ENCODE measurements at regions not wholly inside any gene's neighbourhood (a gene's known extent, or its start where the extent isn't known, plus 50 kb on each side); places are given as distances from the start of the nearest gene placed in this dataset.

DNA sequence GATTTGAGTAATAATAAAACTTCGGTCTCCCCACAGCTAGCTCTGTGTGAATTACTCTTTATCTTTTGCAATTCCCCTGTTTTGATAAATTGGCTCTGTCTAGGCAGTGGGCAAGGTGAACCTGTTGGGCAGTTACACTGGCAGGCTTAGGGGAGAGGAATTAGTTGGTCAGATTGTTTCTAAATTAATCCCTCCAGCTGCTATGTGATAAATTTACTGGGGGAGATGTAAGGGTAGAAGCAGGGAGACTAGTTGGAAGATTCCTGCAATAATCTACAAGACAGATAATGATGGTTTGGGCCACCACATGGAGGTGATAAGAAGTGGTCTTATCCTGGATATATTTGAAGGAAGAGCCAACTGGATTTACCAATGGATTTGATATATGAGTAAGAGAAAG, 118.5 kb upstream of the TACR1 start:
- no peaks in the 10 kb centered on the region for H3K9me3 ChIP-seq
- WGBS, 2 donors: 91 to 100% methylated on average over 1 of the region's 1 CpG
- H3K27me3 ChIP-seq: no peaks in the 10 kb centered on the region
- no peak overlapping the region for H3K4me3 ChIP-seq
- TF ChIP-seq EP300 (IDR thresholded peaks at IDR 0.05): no peak
- TF ChIP-seq, protein P1, sequence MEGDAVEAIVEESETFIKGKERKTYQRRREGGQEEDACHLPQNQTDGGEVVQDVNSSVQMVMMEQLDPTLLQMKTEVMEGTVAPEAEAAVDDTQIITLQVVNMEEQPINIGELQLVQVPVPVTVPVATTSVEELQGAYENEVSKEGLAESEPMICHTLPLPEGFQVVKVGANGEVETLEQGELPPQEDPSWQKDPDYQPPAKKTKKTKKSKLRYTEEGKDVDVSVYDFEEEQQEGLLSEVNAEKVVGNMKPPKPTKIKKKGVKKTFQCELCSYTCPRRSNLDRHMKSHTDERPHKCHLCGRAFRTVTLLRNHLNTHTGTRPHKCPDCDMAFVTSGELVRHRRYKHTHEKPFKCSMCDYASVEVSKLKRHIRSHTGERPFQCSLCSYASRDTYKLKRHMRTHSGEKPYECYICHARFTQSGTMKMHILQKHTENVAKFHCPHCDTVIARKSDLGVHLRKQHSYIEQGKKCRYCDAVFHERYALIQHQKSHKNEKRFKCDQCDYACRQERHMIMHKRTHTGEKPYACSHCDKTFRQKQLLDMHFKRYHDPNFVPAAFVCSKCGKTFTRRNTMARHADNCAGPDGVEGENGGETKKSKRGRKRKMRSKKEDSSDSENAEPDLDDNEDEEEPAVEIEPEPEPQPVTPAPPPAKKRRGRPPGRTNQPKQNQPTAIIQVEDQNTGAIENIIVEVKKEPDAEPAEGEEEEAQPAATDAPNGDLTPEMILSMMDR (IDR thresholded peaks at IDR 0.05): no peak
- no peak for TF ChIP-seq POLR2A (IDR thresholded peaks at IDR 0.05)
- TF ChIP-seq POLR2AphosphoS5 (IDR thresholded peaks at IDR 0.05): no peak
- ATAC-seq (ENCODE audit: low FRiP score in 2 of 2) (no peak), DNase-seq (no peak)
- H3K27ac ChIP-seq: no peak overlapping the region
- H3K36me3 ChIP-seq: no peaks in the 10 kb centered on the region
- no peaks in the 10 kb centered on the region for H3K4me1 ChIP-seq

DNA sequence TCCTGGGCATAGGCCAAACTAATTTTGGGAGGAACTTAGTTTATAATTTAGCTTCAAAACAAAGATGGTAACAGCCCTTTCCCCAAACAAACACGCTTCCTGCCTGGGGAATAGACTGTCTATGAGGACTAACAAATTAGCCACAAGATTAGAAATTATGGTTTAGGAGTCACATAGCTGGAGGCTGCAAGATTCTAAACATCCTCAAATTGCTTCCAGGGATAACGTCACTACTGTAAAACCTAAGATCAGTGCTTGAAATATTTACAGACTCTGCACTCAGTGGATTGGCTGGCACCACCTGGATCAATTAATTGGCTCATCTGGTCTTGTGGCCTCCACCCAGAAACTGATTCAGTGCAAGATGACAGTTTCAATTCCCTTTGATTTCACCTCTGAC, 118.0 kb upstream of the TACR1 start:
- Histone ChIP-seq H3K27me3 (no peaks in the 10 kb centered on the region), H3K4me3 (no peak overlapping the region), H3K4me1 (no peaks in the 10 kb centered on the region), H3K27ac (no peak overlapping the region), H3K9me3 (no peaks in the 10 kb centered on the region), H3K36me3 (no peaks in the 10 kb centered on the region)
- ATAC-seq (ENCODE audit: low FRiP score in 2 of 2): no peak
- DNase-seq: no peak
- TF ChIP-seq POLR2A (IDR thresholded peaks at IDR 0.05) (no peak), EP300 (IDR thresholded peaks at IDR 0.05) (no peak)
- 42 to 65% methylated on average over 2 of the region's 2 CpGs for WGBS, 2 donors

DNA sequence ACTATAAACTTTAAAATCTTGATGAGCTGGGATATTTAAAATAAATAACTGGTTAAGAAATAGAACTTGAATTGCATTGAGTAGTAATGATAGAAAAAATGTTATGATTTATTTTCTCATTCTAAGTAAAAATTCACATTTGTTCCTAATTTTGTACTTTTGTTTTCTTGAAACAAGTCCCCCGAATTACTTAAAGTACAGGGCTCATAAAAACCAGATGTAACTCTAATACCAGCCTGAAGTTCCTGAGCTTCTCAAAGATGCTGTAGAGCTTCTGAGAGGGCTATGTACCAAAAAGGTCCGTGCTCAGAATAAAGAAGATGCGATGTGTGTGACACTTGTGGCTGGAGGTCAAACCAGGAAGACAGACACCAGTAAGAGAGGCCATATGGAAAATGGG, 116.1 kb upstream of the TACR1 start:
- Histone ChIP-seq H3K27ac (no peak overlapping the region), H3K4me3 (no peak overlapping the region), H3K4me1 (no peaks in the 10 kb centered on the region), H3K36me3 (no peaks in the 10 kb centered on the region), H3K9me3 (no peaks in the 10 kb centered on the region), H3K27me3 (no peaks in the 10 kb centered on the region)
- TF ChIP-seq EP300 (IDR thresholded peaks at IDR 0.05) (no peak), POLR2A (IDR thresholded peaks at IDR 0.05) (no peak), POLR2AphosphoS5 (IDR thresholded peaks at IDR 0.05) (no peak)
- TF ChIP-seq, protein P1 (IDR thresholded peaks at IDR 0.05): no peak
- DNase-seq: no peak
- ATAC-seq (ENCODE audit: low FRiP score in 2 of 2): no peak
- WGBS, 2 donors: 85 to 90% methylated on average over 3 of the region's 3 CpGs

DNA sequence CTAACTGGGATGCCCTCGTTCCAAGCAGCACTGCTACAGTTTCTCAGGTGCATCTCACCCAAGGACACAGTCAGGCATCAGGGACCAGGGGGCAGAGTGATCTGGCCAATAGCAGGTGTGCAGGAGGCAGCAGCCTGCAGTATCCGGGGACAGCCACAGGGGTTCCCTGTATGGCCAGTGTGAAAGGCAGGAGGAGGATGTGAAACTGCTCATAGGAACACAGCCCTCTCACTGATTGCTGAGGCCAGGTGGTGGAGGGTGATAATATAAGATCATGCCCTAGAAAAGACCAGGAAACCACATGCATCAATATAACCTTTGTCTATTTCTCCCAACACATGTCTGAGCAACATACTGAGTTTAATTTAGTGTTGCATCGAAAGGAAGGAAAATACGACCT, 112.7 kb upstream of the TACR1 start:
- peak; percentile 36 to 61 for ATAC-seq (ENCODE audit: low FRiP score in 2 of 2)
- H3K36me3 ChIP-seq: no peaks in the 10 kb centered on the region
- no peak for TF ChIP-seq EP300 (IDR thresholded peaks at IDR 0.05)
- TF ChIP-seq, protein P1 (IDR thresholded peaks at IDR 0.05): peak in 1 of 6 experiments; percentile 6
- no peak for TF ChIP-seq POLR2AphosphoS5 (IDR thresholded peaks at IDR 0.05)
- no peaks in the 10 kb centered on the region for H3K4me1 ChIP-seq
- no peak for DNase-seq
- no peak overlapping the region for H3K27ac ChIP-seq
- WGBS, 2 donors: 62 to 68% methylated on average over 4 of the region's 4 CpGs
- H3K4me3 ChIP-seq: no peak overlapping the region
- H3K27me3 ChIP-seq: no peaks in the 10 kb centered on the region
- no peaks in the 10 kb centered on the region for H3K9me3 ChIP-seq

DNA sequence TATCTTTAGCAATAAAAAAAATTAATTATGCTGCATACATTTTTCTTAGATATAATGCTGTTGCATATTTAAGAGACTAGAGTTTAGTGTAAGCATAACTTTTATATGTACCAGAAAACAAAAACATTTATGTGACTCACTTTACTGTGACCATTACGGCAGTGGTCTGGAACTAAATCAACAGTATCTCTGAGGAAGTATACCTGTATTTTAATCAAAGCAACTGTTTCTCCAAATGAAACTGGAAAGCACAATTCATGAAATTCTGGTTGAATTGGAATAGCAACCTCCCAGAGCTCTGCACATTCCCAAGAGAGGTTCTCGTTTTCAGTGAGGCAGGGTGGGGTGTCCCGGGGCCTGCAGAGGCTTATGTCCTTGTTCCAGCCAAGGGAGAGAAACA, 112.2 kb upstream of the TACR1 start:
- no peaks in the 10 kb centered on the region for H3K36me3 ChIP-seq
- 70 to 89% methylated on average over 3 of the region's 3 CpGs for WGBS, 2 donors

More for the DNA sequence above, 112.2 kb upstream of the TACR1 start:
- H3K4me3 ChIP-seq: no peak overlapping the region
- no peak for TF ChIP-seq POLR2AphosphoS5 (IDR thresholded peaks at IDR 0.05)
- TF ChIP-seq EP300 (IDR thresholded peaks at IDR 0.05): no peak
- no peak for TF ChIP-seq POLR2A (IDR thresholded peaks at IDR 0.05)
- TF ChIP-seq, protein P1 (IDR thresholded peaks at IDR 0.05): no peak
- ATAC-seq (ENCODE audit: low FRiP score in 2 of 2) (no peak), DNase-seq (no peak)
- no peaks in the 10 kb centered on the region for H3K27me3 ChIP-seq
- no peak overlapping the region for H3K27ac ChIP-seq
- no peaks in the 10 kb centered on the region for H3K9me3 ChIP-seq
- H3K4me1 ChIP-seq: no peaks in the 10 kb centered on the region

Data from upper lobe of left lung (tissue), 6 donors.